HL-60 (cell line): ENCODE measurements at regions not wholly inside any gene's neighbourhood (a gene's known extent, or its start where the extent isn't known, plus 50 kb on each side); places are given as distances from the start of the nearest gene placed in this dataset.

ENCODE experiments used
- TF ChIP-seq, protein P1 (sequence below): IDR thresholded peaks from 2 replicates; pipeline ENCODE4 v1.6.1; 2012; ENCODE audit warnings: low read depth; ENCODE audit not compliant: insufficient replicate concordance
- TF ChIP-seq, protein P2 (sequence below): IDR thresholded peaks from one replicate; pipeline ENCODE4 v1.5.1; 2011; ENCODE audit warnings: low read length, control low read depth, inconsistent platforms; ENCODE audit not compliant: insufficient read depth

DNA sequence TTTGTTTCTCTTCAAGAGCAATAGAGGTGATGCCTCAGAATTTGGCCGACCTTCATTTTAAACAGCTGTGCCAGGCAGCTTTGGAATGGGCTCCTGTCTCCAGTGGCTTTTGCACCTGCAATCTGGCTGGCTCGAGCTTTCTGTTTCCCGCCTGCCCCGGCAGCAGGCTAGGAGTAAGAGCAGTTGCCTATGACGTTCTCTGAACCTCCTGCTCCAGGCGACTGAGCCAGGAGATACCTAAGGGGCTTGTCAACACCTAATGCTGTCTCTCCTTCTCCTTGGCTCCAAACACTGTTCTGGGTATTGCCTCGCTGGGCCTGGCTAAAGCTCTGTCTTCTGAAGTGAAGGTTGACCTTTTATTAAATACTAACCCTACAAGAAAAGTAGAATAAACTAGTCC is 229.9 kb downstream of the LRRN1 start:
- TF ChIP-seq, protein P1, sequence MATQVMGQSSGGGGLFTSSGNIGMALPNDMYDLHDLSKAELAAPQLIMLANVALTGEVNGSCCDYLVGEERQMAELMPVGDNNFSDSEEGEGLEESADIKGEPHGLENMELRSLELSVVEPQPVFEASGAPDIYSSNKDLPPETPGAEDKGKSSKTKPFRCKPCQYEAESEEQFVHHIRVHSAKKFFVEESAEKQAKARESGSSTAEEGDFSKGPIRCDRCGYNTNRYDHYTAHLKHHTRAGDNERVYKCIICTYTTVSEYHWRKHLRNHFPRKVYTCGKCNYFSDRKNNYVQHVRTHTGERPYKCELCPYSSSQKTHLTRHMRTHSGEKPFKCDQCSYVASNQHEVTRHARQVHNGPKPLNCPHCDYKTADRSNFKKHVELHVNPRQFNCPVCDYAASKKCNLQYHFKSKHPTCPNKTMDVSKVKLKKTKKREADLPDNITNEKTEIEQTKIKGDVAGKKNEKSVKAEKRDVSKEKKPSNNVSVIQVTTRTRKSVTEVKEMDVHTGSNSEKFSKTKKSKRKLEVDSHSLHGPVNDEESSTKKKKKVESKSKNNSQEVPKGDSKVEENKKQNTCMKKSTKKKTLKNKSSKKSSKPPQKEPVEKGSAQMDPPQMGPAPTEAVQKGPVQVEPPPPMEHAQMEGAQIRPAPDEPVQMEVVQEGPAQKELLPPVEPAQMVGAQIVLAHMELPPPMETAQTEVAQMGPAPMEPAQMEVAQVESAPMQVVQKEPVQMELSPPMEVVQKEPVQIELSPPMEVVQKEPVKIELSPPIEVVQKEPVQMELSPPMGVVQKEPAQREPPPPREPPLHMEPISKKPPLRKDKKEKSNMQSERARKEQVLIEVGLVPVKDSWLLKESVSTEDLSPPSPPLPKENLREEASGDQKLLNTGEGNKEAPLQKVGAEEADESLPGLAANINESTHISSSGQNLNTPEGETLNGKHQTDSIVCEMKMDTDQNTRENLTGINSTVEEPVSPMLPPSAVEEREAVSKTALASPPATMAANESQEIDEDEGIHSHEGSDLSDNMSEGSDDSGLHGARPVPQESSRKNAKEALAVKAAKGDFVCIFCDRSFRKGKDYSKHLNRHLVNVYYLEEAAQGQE: no peak
- TF ChIP-seq, protein P2, sequence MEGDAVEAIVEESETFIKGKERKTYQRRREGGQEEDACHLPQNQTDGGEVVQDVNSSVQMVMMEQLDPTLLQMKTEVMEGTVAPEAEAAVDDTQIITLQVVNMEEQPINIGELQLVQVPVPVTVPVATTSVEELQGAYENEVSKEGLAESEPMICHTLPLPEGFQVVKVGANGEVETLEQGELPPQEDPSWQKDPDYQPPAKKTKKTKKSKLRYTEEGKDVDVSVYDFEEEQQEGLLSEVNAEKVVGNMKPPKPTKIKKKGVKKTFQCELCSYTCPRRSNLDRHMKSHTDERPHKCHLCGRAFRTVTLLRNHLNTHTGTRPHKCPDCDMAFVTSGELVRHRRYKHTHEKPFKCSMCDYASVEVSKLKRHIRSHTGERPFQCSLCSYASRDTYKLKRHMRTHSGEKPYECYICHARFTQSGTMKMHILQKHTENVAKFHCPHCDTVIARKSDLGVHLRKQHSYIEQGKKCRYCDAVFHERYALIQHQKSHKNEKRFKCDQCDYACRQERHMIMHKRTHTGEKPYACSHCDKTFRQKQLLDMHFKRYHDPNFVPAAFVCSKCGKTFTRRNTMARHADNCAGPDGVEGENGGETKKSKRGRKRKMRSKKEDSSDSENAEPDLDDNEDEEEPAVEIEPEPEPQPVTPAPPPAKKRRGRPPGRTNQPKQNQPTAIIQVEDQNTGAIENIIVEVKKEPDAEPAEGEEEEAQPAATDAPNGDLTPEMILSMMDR: no peak
